CD4-positive, alpha-beta T cell treated with Interleukin-2 at 100 ng/mL for 4 hours (primary cell): ENCODE measurements at regions not wholly inside any gene's neighbourhood (a gene's known extent, or its start where the extent isn't known, plus 50 kb on each side); places are given as distances from the start of the nearest gene placed in this dataset.

ENCODE experiments used
- DNase-seq: peaks from one replicate; pipeline ENCODE4 v3.0.0-alpha.2; 2020; ENCODE audit warnings: low spot score

DNA sequence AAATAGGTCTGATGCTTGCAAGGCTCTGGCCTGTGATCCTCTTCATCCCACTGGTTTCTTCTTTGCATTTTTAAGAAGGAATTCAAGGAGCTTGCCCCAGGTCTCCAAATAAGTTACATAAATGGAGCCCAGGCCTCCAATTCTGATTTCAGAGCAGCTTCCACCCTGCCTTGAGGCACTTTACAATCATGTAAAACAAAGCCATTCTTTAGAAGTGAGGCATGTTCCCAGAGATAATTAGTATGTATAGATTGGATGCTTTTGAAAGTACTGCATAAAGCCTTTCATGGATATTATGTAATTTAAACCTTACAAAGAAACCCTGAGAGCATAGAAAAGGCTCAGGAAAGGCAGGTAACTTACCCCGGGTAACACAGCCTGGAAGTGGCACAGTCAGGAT, 466.5 kb downstream of the MIAT start:
- DNase-seq = no peak

DNA sequence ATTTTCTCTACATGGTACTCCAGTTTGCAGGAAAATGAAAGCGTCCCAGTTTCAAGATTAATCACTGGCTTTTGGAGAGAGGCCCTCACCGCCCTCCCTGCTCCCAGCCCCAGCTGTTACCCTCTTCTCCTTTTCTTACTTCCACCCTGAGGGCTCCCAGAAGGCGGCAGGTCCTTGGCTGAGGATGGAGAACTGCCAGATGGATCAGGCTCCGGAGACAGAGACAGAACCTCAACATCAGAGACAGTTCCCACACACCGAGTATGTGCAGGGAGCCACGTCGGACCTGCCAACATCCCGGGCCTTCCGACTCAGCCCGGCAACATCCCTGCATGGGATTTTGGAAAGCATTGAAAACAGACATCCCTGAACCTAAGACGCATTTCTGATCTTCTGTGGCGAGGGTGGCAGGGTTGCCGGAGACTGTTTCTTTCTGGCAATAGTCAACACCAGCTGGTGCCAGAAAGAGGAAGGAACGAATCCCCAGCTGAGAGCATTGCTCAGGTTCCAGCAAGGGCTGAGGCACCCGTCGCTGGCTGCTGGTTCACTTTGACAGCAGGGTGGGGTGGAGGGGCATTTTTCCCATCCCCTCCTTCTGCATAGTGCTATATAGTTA, 467.1 kb downstream of the MIAT start:
- no peak for DNase-seq

DNA sequence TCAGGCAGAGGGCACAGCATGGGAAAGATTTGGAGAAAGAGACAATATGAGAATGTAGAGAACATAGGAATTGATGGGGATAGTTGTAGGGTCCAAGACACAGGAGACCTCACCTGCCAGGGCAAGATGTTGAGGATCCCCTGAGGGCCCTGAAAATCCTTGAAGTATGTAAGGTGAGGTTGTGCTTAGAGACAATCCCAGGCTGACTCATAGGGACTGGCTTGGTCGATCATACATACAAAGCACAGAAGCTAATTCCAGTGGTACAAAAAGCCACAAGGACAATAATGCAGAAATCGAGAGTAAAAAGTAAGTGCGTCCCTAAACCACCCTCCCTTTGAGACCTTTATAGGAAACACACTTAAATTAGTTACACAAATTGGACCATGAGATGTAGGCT, 468.2 kb downstream of the MIAT start:
- no peak for DNase-seq

DNA sequence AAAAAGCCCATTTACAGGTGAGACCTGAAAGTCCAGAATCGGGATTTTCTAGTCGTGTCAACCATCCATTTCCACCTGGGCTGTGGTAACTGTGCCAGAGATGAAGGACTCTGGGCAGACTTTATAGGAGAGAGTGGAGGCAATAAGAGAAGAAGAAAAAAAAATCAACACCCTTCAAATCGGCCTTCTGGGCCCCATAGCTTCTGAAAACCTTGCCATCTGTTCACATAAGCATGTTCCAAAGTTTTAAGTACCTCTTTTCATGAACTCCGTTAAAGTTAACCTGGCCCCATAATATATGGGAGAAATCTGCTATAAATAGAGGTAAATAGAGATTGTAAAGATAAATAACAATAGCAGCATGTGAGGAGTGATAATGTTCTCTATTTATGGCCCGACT, 470.5 kb downstream of the MIAT start:
- DNase-seq = no peak

DNA sequence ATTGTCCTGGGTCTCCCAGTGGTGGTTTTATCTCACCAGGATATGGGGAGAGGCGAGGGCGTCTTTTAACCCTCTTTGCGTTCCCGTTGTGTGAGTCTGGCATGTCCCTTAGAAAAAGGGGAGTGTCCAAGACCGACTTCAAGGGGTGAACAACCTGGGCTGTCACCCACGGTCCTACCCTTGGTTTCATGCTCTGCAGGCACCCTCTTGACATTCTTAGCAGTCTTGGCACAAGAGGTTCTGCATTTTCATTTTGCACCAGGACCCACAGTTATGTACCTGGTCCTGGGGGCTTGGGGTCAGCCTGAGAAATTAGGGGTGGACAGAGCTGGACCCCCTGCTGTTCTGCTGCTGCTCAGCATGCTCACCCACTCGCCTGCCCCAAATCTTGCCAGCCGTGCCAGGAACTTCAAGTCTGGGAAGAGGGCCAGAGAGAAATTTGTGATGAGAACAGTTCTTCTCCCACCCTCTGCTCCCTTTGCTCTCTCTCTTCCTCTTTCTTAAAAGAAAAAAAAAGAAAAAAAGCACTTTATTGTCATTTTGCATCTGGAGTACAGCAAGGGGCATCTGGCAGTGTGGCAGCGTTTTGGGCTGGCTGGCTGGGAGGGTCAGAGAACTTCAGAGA, 471.2 kb downstream of the MIAT start:
- no peak for DNase-seq

DNA sequence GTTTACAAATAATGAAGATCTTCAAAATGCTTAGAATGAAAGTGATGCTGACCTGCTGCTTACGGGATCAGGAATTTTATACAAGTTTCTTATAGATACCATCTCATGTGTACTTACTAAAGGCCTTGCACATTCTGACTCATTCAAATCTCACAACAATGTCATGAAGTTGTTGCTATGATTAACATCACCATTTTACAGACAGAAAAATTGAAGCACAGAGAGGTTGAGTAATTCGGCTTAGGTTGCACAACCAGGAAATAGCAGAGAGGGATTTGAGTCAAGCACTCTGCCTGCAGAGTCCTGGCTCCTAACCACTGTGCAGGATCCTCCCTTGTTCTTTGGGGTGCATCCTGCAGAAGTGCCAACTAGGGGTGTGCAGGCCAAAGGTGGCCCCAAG, 471.9 kb downstream of the MIAT start:
- DNase-seq = no peak

DNA sequence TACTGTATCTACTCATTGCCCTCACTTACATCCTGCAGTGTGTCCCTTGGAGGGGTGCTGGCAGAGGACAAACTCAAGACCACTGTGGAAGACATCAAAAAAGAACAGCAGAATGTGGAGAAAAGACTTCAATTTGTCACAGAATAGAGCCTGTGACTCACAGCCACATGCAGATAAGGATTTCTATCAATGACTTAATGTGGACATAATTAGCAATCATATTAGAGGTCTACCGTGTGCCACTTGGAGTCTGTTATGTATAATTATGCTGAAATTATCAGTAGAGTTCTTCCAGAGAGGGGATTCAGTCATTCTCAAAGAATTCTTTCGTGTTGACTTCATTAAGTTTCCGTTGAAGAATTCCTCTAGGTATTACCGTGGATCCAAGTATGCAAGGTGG, 473.5 kb downstream of the MIAT start:
- no peak for DNase-seq

DNA sequence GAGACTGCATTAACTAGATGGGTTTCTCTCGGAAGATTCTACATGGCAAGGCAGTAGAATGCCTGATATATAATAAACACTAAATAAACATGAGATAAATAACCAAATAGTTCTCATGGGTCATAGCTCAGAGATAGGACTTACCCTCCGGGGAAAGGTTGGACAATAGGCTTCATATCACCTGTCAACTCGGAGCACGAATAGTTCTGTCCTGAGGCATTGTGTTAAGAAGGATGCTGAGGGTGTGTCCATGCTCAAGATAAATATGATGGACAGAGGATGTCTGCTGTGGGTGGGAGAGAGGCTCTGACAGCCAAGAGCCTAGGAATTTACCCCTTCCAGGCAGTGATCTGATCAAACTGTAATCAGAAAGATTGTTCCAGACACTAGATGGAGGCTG, 474.0 kb downstream of the MIAT start:
- DNase-seq = no peak

DNA sequence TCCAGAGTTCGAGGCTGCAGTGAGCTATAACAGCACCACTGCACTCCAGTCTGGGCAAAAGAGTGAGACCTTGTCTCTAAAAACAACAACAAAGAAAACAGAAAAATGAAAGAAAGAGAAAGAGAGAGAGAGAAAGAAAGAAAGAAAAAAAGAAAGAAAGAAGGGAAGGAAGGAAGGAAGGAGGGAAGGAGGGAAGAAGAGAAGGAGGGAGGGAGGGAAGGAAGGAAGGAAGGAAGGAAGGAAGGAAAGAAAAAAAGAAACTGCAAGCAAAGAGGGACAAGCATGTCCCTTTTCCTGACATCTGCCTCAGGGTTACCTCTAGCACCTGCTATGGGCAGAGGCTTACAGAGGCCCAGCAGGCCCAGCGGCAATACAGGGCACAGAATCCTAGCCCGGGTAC, 475.0 kb downstream of the MIAT start:
- DNase-seq = no peak

DNA sequence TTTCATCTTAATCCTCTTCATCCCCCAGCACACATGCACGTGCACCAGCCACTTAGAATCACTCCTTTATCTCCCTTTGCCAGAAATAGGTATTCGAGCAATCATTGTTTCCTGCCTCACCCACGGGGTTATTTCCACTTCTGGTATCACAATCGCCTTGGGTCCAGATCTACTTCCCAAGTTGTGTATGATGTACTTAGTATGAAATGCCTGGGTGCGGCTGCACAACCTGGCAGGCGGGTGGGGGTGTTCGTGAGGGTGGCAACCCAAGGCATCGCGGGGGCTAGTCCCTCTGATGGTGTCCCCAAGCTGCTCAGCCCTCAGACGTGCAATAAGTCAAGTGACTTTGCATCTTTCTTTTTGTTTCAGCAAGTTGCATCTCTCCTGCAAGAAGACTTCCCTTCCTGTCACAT, 475.6 kb downstream of the MIAT start:
- DNase-seq = no peak

DNA sequence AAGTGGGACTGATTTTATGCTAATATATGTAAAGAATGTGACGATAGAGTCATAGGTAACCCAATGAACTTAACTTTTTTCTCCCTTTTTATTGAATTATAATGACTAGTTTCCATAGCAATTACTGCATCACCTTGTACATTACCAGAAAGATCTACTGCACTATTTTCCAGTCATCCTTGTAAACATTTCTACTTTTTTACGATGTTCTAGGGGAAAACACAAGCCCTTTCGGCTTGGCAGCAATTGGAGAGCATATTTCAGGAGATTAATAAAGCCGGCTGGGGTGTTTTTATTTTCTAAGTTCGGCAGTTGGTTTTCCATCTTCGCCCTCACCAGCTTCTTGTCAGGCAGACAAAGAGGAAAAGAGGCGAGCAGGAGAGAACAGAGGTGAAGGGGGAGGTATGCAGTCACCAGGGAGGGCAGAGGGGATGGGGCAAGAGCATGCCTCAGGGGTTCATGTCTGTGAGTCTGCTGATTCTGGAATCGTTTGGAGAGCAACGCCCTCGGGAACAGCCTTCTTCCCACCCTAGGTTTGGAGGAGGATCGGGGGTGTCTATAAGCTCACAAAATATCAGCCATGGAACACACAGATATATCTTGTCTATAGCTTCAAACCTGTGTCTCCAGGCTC, 476.4 kb downstream of the MIAT start:
- DNase-seq = no peak

DNA sequence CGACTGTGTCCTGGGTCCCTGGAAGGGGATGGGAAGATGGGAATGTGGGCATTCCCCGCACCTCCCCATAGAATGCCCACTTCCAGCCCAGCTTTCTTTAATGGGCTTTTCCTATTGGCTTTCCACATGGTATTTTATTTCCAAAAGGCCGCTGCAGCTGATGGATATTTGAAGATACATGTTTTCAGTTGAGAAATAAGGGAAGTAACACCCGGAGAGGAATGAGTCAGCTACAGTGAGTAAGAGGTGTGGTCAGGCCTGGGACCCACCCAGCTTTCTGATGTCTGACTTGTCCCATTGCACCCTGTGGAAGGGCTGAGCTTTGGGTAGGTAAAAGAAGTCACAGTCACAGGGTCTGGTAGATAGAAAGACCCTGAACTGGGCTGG, 476.9 kb downstream of the MIAT start:
- peak; percentile 7 for DNase-seq

DNA sequence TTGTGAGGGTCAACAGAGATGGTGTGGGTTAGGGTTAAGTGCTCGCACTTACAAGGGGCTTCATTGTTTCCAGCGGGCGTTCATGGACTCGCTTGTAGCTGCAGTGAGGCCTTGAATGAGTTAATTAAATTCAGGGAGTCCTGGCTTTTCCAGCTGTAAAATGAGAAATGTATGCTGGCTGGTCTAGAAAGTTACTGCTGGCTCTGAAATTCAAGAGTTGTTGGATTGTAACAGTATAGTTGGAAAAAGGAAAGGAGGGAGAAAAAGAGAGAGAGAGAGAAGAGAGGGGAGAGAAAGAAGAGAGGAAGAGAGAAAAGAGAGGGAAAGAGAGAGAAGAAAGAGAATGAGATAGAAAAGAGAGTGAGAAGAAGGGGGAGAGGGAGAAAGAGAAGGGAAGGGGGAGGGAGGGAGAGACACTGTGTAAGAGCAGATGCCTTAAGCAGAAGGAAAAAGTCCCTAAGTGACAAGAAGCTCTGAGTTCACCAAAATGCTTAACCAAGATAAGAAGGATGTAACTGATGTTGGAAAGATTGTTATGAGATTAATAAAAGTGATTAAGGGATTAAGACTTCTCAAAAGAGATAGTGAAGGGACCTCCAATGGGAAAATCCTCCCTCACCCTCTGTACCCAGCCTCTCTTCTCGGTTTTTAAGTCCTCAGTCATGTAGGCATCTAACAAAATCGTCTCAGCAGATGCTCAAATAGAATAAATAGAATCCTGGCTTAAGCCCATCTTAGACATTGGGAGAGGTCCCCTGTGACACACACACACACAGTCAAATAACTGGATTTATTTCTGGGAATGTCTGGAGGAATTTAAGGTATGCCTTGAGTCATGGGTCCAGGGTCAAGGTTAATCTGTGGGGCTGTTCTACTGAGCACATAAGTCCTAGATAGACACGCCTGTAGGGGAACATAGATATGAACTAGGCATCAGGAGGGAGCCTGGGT, 477.9 kb downstream of the MIAT start:
- no peak for DNase-seq

DNA sequence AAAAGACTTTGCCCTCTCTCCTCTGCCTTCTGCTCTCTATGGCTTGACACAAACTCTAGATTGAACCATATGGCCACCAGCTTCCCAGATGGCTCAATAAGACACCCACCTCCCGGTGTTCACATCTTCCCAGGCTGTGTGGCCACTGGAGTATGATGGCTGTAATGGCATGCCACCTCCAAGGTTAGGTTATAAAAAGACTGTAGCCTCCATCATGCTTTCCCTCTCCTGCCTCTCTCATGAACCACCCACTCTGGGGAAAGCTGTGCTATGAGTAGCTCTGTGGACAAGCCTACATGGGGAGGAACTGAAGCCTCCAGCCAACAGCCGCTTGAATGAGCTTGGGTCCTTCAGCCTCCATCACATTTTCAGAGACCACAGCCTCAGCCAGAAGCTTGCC, 479.2 kb downstream of the MIAT start:
- no peak for DNase-seq

DNA sequence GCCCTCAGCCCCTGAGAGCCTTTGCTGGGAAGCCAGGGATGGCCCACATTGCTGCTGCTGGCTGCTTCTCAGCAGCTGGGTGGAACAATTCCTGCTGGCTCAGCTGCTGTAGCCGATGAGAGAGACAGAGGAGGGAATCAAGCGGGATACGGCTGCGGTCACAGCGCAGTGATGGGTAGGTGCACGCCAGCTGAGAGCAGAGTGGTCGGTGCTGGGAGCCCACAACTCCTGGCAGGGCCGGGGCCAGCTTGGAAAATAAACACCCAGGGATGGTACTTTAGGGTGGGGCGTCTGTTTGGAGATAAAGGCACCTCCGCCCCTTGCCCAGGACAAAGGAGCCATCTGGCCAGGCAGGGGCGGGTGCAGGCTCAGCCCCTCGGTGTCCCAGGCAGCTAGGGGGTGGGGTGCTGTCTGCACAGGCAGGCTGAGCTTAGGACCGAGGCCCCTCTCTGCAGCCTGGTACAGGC, 480.5 kb downstream of the MIAT start:
- no peak for DNase-seq

DNA sequence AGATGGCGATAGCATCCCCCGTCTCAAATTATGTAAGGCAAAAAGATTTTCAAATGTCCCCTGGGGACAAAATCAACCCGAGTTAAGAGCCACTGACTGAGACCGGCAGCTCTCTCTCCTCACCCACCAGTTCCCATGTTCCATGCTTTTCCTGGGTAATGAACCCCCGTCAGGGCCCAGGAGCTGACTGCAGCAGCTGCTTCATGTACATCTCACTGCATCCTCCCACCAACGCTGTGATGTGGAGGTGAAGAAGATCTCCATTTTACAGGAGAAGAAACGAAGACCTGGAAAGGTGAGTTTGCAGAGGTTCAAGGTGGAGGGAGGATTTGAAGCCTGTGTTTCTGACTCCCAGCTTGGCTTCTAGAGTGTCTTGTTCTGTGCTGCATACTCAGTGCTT, 481.1 kb downstream of the MIAT start:
- DNase-seq = no peak

DNA sequence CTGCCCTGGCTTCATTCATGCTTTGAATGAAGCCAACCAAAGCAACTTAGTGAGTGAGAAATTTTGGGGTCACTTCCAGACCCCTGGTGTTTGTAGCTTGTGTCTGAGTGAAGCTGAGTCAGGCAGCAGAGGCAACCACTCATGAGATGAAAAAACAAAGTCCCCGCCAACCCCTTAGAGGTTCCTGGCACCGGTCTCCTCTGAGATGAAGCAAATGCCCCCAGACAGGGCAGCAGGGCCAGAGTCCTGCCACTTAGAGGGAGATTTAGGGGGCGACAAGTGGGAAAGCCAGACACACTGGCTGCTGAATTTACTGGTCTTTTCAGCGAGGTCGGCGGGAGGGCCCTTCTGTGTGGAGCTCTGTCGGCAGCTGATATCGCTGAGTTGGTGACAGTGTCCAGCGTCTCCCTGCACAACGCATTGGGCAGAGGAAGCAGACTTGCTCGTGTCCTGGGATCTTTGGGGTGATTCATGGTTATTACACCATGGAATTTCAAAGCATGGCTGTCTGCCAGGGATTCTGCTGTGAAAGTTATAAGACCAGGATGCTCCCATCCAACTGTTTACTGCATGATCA, 482.6 kb downstream of the MIAT start:
- DNase-seq = no peak

DNA sequence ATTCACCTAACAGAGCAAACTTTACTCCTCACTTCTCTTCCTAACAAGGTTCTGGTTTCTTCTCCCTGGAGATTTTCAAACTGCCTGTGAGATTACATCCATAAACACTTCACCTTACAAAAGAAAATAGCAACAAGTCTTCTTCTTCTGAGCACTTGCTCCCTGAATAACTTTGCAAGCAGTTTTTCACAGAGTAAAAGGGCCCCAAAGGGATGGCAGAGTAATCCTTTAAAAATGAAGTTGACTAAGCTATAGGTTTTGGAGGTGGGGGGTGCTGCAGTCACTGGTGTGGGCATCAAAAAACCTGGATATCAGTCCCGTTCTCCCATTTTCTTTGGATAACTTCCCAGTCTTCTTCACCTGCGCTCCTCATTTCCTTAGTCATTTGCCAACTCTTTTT, 484.9 kb downstream of the MIAT start:
- no peak for DNase-seq

DNA sequence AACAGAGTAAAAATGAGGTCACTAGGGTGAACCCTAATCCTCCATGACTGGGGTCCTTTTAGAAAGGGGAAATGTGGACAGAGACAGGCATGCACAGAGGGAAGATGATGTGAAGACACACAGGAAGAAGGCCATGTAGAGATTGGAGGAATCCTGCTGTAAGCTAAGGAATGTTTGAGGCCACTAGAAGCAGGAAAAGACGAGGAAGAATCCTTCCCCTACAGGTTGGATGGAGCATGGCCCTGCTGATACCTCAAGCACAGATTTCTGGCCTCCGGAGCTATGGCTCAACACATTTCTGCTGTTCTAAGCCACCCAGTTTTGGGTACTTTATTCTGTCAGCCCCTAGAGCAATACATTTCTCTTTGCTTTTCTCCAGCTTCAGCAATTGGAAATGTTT, 486.9 kb downstream of the MIAT start:
- DNase-seq = no peak

DNA sequence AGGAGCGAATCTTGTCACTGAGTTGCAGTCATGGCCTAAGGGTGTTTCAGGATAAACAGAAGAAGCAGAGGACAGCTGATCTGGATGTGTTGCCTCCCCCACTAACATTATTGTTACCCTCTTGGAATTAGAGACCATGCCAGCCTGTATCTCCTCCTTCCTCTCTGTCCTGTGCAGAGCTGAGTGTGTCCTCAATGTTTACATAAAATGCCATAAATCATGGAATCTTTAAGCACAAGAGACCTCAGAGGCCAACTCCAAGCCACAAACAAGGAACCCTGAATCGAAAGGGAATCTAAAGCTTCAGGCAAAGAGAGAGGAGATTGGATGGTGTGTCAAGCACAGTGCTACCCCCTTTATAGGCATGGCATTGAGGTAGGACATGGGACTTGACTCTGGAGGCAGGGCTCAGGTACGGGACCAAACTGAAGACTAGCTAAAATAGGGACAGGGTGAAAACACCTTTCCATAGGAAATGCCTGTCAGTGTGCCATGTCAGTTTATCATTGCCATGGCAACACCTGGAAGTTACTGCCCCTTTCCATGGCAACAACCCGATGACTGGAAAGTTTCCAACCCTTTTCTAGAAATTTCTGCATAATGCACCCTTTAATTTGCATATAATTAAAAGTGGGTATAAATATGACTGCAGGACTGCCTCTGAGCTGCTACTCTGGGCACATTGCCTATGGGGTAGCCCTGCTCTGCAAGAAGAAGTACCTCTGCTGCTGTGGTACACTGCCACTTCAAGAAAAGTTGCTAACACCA, 489.7 kb downstream of the MIAT start:
- DNase-seq = no peak

DNA sequence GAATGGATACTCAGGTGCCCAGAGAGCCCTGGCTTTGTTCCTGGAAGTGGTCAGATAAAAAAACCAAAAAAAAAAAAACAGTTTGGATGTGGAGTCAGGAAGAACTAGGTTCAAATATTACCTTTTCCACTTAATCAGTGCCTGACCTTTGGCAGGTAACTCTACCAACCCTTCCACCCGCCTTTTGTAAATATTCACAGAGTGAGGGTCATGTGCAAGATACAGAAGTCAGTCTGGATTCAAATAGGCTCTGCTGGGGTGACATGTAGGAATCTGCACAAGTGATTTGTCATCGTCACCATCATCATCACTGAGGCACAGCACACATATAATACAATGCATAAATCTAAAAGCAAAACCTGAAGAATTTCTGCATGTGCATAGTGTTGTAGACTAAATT, 490.7 kb downstream of the MIAT start:
- no peak for DNase-seq
